GM06990 (cell line): ENCODE measurements at regions not wholly inside any gene's neighbourhood (a gene's known extent, or its start where the extent isn't known, plus 50 kb on each side); places are given as distances from the start of the nearest gene placed in this dataset.

ENCODE experiments used
- DNase-seq: peaks from one replicate; pipeline ENCODE4 v3.0.0-alpha.2; 2011; ENCODE audit not compliant: insufficient read length; ENCODE audit errors: extremely low read depth
- H3K27me3 ChIP-seq: replicated peaks from 2 replicates; pipeline ENCODE4 v1.6.0; 2011; ENCODE audit warnings: low read length; ENCODE audit not compliant: control insufficient read depth, insufficient read depth
- H3K36me3 ChIP-seq: 2 replicates; pipeline ENCODE4 v1.5.1; 2011; ENCODE audit warnings: low read length; ENCODE audit not compliant: control insufficient read depth, insufficient read depth
- H3K4me3 ChIP-seq: replicated peaks from 2 replicates; pipeline ENCODE4 v1.5.1; 2011; ENCODE audit warnings: low read depth, mild to moderate bottlenecking, control low read depth, low read length
- TF ChIP-seq, protein P1 (sequence below): IDR thresholded peaks from 2 replicates; pipeline ENCODE4 v1.5.1; 2011; ENCODE audit warnings: low read length, control low read depth, mild to moderate bottlenecking, inconsistent platforms; ENCODE audit not compliant: insufficient read depth, poor library complexity, severe bottlenecking

DNA sequence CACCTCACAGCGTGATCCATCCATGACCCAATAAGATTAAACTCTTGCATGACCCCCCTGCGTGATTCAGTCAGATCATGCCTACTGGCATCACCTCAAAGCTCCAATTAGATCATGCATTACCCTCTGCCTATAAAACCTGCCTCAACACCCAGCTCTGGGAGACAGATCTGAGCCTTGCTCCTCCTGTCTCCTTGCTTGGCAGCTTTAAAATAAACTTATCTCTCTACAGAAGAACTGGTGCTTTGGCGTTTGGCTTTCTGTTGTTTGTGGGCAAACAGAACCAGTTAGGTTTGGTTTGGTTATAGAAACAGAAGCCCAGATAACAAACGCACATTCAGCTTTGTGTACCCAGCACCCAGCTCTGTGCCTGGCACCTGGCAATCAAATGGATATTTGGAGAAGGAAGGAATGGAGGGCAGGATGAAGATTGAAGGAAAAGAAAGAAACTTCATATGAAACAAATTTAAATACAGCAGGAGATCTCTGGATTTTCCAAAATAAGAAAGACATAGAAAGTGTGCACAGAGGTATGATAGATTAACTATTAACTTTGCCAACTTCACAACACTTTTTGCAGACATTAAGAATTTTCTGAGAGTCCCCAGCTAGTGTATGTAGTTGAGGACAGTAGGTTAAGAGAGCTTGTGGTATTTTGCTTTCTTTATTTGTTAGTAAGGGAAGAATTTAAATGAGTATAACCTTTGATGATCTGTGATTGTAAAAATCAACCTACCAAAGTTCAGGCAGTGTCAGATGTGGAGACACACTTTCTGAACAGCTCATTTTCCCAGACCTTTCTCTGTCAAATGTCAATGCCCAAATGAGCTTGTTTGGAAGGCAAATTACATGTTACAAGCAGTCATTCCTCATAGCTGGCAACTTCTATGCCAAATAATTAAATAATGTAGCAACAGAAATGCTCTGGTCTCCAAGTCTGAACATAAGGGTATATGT, 102.1 kb upstream of the ASTN2 start:
- no peak for DNase-seq
- no peaks in the 10 kb centered on the region for H3K36me3 ChIP-seq
- TF ChIP-seq, protein P1, sequence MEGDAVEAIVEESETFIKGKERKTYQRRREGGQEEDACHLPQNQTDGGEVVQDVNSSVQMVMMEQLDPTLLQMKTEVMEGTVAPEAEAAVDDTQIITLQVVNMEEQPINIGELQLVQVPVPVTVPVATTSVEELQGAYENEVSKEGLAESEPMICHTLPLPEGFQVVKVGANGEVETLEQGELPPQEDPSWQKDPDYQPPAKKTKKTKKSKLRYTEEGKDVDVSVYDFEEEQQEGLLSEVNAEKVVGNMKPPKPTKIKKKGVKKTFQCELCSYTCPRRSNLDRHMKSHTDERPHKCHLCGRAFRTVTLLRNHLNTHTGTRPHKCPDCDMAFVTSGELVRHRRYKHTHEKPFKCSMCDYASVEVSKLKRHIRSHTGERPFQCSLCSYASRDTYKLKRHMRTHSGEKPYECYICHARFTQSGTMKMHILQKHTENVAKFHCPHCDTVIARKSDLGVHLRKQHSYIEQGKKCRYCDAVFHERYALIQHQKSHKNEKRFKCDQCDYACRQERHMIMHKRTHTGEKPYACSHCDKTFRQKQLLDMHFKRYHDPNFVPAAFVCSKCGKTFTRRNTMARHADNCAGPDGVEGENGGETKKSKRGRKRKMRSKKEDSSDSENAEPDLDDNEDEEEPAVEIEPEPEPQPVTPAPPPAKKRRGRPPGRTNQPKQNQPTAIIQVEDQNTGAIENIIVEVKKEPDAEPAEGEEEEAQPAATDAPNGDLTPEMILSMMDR: no peak
- no peaks in the 10 kb centered on the region for H3K27me3 ChIP-seq
- H3K4me3 ChIP-seq: no peak overlapping the region

DNA sequence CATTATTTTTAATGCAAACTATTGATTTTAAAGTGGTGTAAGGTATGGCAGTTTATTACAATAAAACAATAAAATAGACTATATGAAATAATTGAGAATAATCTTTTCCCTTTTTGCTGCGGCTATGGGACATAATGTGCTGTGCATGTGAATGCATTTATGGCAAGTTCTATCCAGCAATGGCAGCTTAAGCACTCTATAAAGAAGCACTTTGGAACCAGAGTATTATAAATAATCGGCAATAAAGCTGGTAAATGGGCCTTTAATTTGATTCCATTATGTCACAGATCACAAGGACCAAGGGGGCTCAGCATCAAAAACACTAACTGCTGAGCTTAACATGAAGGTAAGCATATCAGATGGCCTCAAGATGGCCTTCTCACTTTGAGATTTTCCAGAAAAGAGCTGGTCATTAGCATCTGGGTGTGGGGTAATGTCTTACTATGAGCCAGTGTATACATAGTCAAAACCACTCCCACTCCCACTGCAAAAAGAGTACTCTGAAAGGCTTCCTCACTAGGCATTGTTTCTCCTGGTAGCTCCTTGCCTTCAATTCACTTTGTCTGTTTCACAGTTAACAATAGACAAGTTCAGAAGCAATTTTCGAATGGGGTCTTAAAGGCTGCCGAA, 97.1 kb upstream of the ASTN2 start:
- no peaks in the 10 kb centered on the region; the same call in 1 of the 2 replicates for H3K27me3 ChIP-seq
- no peaks in the 10 kb centered on the region for H3K36me3 ChIP-seq
- no peak overlapping the region for H3K4me3 ChIP-seq
- no peak for DNase-seq
- TF ChIP-seq, protein P1: no peak

DNA sequence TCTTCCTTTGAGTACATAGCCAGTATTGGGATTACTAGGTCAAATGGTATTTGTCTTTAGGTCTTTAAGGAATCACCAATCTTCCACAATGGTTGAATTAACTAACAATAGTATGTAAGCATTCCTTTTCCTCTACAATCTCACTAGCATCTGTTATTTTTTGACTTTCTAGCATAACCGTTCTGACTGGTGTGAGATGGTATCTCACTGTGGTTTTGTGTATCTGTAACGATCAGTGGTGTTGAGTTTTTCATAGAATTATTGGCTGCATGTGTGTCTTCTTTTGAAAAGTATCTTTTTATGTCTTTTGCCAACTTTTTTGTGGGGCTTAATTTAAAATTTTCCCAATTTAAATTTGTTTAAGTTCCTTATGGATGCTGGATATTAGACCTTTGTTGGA, 81.5 kb upstream of the ASTN2 start:
- Histone ChIP-seq H3K36me3 (no peaks in the 10 kb centered on the region), H3K4me3 (no peak overlapping the region), H3K27me3 (no peaks in the 10 kb centered on the region)
- TF ChIP-seq, protein P1: no peak
- DNase-seq: no peak

DNA sequence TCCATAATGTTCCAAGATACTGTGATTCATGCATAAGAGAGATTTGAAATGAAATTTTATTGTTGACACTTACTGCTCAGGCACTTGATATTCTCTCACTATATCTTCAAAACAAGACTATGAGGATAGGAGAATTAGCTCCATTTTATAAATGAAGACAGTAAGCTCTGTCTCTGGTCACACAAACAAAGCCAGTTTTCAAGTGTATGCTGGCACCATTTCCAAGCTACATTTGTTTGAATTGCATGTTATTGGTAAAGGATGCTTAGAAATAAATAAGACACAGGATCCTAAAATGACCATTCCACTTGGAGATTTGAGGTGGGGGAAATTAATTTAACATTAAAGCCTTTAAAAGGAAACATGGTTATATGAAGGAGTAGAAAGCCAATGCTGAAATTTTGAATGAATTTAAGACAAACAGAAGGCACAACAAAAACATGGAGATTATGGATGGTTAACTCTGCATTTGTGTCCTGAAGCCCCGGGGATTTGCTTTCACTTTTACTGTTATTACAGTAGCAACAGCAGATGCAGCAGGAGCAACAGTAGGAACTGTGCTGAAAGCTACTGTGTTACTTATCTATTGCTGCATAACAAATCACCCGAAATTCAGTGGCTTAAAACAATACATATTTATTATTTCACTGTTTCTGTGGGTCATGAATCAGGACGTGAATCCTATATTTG, 79.7 kb upstream of the ASTN2 start:
- TF ChIP-seq, protein P1: no peak
- Histone ChIP-seq H3K27me3 (no peaks in the 10 kb centered on the region), H3K36me3 (no peaks in the 10 kb centered on the region), H3K4me3 (no peak overlapping the region)
- no peak for DNase-seq

DNA sequence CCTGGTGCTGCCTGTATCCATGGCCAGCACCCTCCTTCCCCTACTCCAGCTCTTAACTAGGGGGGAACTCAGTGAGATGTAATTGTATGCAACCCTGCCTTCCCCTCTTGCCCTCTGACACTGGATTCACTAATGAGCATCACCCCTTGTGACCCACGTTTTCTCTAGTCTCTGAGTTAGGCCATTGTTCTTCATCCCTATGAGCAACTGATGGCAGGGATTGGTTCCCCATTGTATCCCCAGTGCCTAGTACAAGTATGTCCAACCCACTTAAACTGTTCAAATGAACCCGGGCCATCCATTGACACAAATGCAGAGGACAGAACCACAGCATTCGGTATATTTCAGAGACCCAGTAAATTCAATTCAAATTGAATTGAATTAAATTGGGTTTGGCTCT, 77.6 kb upstream of the ASTN2 start:
- DNase-seq: no peak
- no peaks in the 10 kb centered on the region for H3K27me3 ChIP-seq
- TF ChIP-seq, protein P1: no peak
- no peaks in the 10 kb centered on the region for H3K36me3 ChIP-seq
- H3K4me3 ChIP-seq: no peak overlapping the region
